ENCODE measurements at regions not wholly inside any gene's neighbourhood (a gene's known extent, or its start where the extent isn't known, plus 50 kb on each side); places are given as distances from the start of the nearest gene placed in this dataset.

DNA sequence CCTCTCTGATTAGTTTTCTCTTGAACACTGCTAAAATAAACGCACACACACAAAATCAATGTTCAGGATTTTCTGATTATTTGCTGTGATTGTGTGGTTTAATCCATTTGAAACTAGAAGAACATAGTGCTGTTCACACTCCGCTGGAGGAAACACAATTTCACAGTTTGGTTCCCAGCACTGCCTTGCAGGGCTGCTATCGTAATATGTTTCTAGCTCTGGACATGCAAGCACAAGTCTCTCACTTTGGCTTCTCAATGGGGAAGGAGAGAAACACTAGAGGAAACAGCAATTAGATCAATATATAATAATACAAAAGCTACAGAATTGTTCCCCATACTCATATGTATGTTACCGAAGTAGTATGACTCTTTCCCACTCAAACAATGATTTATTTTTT is 299.5 kb downstream of the NSUN3 start:
- Histone ChIP-seq H4K20me1 (ENCODE audit: insufficient read depth, low read length) (no peaks in the 10 kb centered on the region), H3K79me2 (ENCODE audit: insufficient read depth, low read length) (no peaks in the 10 kb centered on the region), H3K9me3 (ENCODE audit: low read depth, low read length) (no peaks in the 10 kb centered on the region), H3K4me2 (ENCODE audit: insufficient read depth, low read length) (no peak overlapping the region), H3K27me3 (ENCODE audit: insufficient read depth, low read length) (no peaks in the 10 kb centered on the region), H2AFZ (ENCODE audit: low read length) (no peak overlapping the region), H3K4me1 (ENCODE audit: insufficient read depth, low read length) (no peaks in the 10 kb centered on the region), H3K27ac (ENCODE audit: low read depth, low read length) (no peak overlapping the region), H3K36me3 (ENCODE audit: insufficient read depth, low read length) (no peaks in the 10 kb centered on the region), H3K4me3 (ENCODE audit: insufficient read depth, low read length) (no peak overlapping the region)
- DNase-seq (ENCODE audit: insufficient read length, low spot score, missing footprints): no peak
- TF ChIP-seq, protein P1, sequence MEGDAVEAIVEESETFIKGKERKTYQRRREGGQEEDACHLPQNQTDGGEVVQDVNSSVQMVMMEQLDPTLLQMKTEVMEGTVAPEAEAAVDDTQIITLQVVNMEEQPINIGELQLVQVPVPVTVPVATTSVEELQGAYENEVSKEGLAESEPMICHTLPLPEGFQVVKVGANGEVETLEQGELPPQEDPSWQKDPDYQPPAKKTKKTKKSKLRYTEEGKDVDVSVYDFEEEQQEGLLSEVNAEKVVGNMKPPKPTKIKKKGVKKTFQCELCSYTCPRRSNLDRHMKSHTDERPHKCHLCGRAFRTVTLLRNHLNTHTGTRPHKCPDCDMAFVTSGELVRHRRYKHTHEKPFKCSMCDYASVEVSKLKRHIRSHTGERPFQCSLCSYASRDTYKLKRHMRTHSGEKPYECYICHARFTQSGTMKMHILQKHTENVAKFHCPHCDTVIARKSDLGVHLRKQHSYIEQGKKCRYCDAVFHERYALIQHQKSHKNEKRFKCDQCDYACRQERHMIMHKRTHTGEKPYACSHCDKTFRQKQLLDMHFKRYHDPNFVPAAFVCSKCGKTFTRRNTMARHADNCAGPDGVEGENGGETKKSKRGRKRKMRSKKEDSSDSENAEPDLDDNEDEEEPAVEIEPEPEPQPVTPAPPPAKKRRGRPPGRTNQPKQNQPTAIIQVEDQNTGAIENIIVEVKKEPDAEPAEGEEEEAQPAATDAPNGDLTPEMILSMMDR (IDR thresholded peaks at IDR 0.05; ENCODE audit: extremely low read depth, low read depth, low read length): no peak

DNA sequence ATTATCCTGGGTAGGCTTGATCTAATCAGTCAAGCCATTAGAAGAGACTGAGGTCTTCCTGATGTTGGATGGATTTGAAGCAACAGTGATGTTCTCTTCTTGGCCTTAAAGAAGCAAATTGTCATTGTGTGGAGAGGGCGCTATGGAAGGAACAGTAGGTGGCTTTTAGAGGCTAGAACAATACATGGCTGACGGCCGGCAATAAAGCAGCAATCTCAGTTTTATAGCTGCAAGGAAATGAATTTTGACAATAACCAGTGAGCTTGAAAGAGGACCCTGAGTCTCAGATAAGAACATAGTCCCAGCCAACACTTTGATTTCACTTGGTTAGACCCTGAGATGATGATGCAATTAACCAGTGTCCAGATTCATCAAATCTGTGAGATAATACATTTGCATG is 302.1 kb downstream of the NSUN3 start:
- no peak overlapping the region for H3K4me2 ChIP-seq (ENCODE audit: insufficient read depth, low read length)
- no peak overlapping the region for H3K27ac ChIP-seq (ENCODE audit: low read depth, low read length)
- no peaks in the 10 kb centered on the region for H3K27me3 ChIP-seq (ENCODE audit: insufficient read depth, low read length)
- H3K36me3 ChIP-seq (ENCODE audit: insufficient read depth, low read length): no peaks in the 10 kb centered on the region
- TF ChIP-seq, protein P1 (IDR thresholded peaks at IDR 0.05; ENCODE audit: extremely low read depth, low read depth, low read length): no peak
- DNase-seq (ENCODE audit: insufficient read length, low spot score, missing footprints): no peak
- no peaks in the 10 kb centered on the region for H4K20me1 ChIP-seq (ENCODE audit: insufficient read depth, low read length)
- no peaks in the 10 kb centered on the region for H3K9me3 ChIP-seq (ENCODE audit: low read depth, low read length)
- H2AFZ ChIP-seq (ENCODE audit: low read length): no peak overlapping the region
- H3K4me3 ChIP-seq (ENCODE audit: insufficient read depth, low read length): no peak overlapping the region
- H3K79me2 ChIP-seq (ENCODE audit: insufficient read depth, low read length): no peaks in the 10 kb centered on the region
- H3K4me1 ChIP-seq (ENCODE audit: insufficient read depth, low read length): no peaks in the 10 kb centered on the region

DNA sequence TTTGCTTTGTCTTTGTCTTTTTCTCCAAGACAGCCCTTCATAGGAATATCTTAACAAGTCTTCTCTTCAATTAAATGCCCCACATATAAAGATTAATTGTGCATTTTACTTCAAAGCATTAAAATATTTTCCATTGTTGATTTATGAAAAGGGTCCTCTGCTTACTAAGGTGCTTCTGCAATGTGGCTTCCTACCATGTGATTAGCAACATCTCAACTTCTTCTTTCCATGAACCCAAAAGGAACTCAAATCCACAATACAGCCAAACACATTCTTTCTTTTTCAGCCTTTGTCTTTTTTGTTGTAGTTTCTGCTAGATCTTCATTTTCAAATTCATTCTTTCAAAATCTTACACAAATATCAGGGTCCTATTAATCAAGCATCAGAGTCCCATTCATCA is 309.2 kb downstream of the NSUN3 start:
- Histone ChIP-seq H3K4me2 (ENCODE audit: insufficient read depth, low read length) (no peak overlapping the region), H2AFZ (ENCODE audit: low read length) (no peak overlapping the region), H3K4me1 (ENCODE audit: insufficient read depth, low read length) (no peaks in the 10 kb centered on the region), H3K27me3 (ENCODE audit: insufficient read depth, low read length) (no peaks in the 10 kb centered on the region), H3K79me2 (ENCODE audit: insufficient read depth, low read length) (no peaks in the 10 kb centered on the region), H3K27ac (ENCODE audit: low read depth, low read length) (no peak overlapping the region), H4K20me1 (ENCODE audit: insufficient read depth, low read length) (no peaks in the 10 kb centered on the region), H3K4me3 (ENCODE audit: insufficient read depth, low read length) (no peak overlapping the region), H3K9me3 (ENCODE audit: low read depth, low read length) (no peaks in the 10 kb centered on the region), H3K36me3 (ENCODE audit: insufficient read depth, low read length) (no peaks in the 10 kb centered on the region)
- DNase-seq (ENCODE audit: insufficient read length, low spot score, missing footprints): no peak
- TF ChIP-seq, protein P1 (IDR thresholded peaks at IDR 0.05; ENCODE audit: extremely low read depth, low read depth, low read length): no peak

DNA sequence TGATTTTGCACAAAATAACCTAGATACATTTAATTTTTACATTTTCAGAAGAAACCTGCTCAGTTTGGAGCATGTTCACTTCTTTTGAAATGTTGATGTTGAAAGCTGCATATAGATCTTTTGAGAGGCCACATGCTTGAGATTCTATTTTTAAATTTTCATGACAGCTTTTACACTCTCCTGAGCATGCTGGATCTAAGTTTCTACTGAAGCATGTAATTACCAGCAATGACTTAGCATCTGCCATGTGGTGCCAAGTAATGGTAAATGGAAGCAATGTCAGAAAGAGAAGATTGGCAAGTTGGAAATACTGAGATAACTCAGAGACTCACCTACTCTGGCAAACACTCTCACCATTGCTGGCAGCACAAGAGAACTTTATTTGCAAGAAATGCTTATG is 310.6 kb downstream of the NSUN3 start:
- TF ChIP-seq, protein P1 (IDR thresholded peaks at IDR 0.05; ENCODE audit: extremely low read depth, low read depth, low read length): no peak
- no peak overlapping the region for H3K4me2 ChIP-seq (ENCODE audit: insufficient read depth, low read length)
- H3K27ac ChIP-seq (ENCODE audit: low read depth, low read length): no peak overlapping the region
- no peaks in the 10 kb centered on the region for H3K27me3 ChIP-seq (ENCODE audit: insufficient read depth, low read length)
- H3K9me3 ChIP-seq (ENCODE audit: low read depth, low read length): no peaks in the 10 kb centered on the region
- H3K79me2 ChIP-seq (ENCODE audit: insufficient read depth, low read length): no peaks in the 10 kb centered on the region
- H3K36me3 ChIP-seq (ENCODE audit: insufficient read depth, low read length): no peaks in the 10 kb centered on the region
- no peak for DNase-seq (ENCODE audit: insufficient read length, low spot score, missing footprints)
- no peaks in the 10 kb centered on the region for H4K20me1 ChIP-seq (ENCODE audit: insufficient read depth, low read length)
- no peaks in the 10 kb centered on the region for H3K4me1 ChIP-seq (ENCODE audit: insufficient read depth, low read length)
- H3K4me3 ChIP-seq (ENCODE audit: insufficient read depth, low read length): no peak overlapping the region
- no peak overlapping the region for H2AFZ ChIP-seq (ENCODE audit: low read length)

Measured in osteoblast (primary cell).